GM23248 (cell line): ENCODE measurements at regions not wholly inside any gene's neighbourhood (a gene's known extent, or its start where the extent isn't known, plus 50 kb on each side); places are given as distances from the start of the nearest gene placed in this dataset.

Experiments used
- DNase-seq: peaks from one replicate; pipeline ENCODE4 v3.0.0-alpha.2; 2015
- H2AFZ ChIP-seq: fragments of 200-600 bp; sonication (generic); 2 replicates; pipeline ENCODE4 v1.6.1; 2016; ENCODE audit warnings: antibody characterized with exemption
- H3F3A ChIP-seq: fragments of 200-600 bp; sonication (generic); 2 replicates; pipeline ENCODE4 v1.6.1; 2016; ENCODE audit warnings: mild to moderate bottlenecking, antibody characterized with exemption, mixed run types; ENCODE audit not compliant: insufficient read depth
- H3K27ac ChIP-seq: fragments of 200-600 bp; sonication (generic); 2 replicates; pipeline ENCODE4 v1.5.1; 2016; ENCODE audit warnings: mild to moderate bottlenecking
- H3K27me3 ChIP-seq: fragments of 200-600 bp; sonication (generic); replicated peaks from 2 replicates; pipeline ENCODE4 v1.6.1; 2016; ENCODE audit warnings: mild to moderate bottlenecking; ENCODE audit not compliant: insufficient read depth
- H3K36me3 ChIP-seq: fragments of 200-600 bp; sonication (generic); 2 replicates; pipeline ENCODE4 v1.6.1; 2016; ENCODE audit warnings: low read depth, mild to moderate bottlenecking
- H3K4me1 ChIP-seq: fragments of 200-600 bp; sonication (generic); 2 replicates; pipeline ENCODE4 v1.6.1; 2016; ENCODE audit warnings: mild to moderate bottlenecking; ENCODE audit not compliant: insufficient read depth
- H3K4me2 ChIP-seq: fragments of 200-600 bp; sonication (generic); one replicate; pipeline ENCODE4 v1.6.1; 2016; ENCODE audit warnings: mild to moderate bottlenecking; ENCODE audit not compliant: unreplicated experiment
- H3K4me3 ChIP-seq: fragments of 200-600 bp; sonication (generic); 2 replicates; pipeline ENCODE4 v1.5.1; 2016; ENCODE audit warnings: mild to moderate bottlenecking
- H3K79me2 ChIP-seq: fragments of 200-600 bp; sonication (generic); 2 replicates; pipeline ENCODE4 v1.6.1; 2016; ENCODE audit warnings: mild to moderate bottlenecking; ENCODE audit not compliant: insufficient read depth
- H3K9ac ChIP-seq: fragments of 200-600 bp; sonication (generic); 2 replicates; pipeline ENCODE4 v1.6.1; 2016; ENCODE audit warnings: mild to moderate bottlenecking
- H3K9me2 ChIP-seq: fragments of 200-600 bp; sonication (generic); 2 replicates; pipeline ENCODE4 v1.6.1; 2016; ENCODE audit warnings: mixed run types, mild to moderate bottlenecking, moderate library complexity; ENCODE audit not compliant: insufficient read depth
- H3K9me3 ChIP-seq: fragments of 200-600 bp; sonication (generic); one replicate; pipeline ENCODE4 v1.6.1; 2017; ENCODE audit warnings: low read depth
- H4K20me1 ChIP-seq: fragments of 200-600 bp; sonication (generic); 2 replicates; pipeline ENCODE4 v1.6.0; 2016; ENCODE audit not compliant: insufficient read depth
- EZH2 ChIP-seq: fragments of 200-600 bp; sonication (generic); IDR thresholded peaks from 2 replicates; pipeline ENCODE4 v1.6.1; 2018; ENCODE audit warnings: antibody characterized with exemption, mild to moderate bottlenecking; ENCODE audit not compliant: insufficient read depth, poor library complexity, severe bottlenecking
- EZH2phosphoT487 ChIP-seq: fragments of 200-600 bp; sonication (generic); IDR thresholded peaks from 2 replicates; pipeline ENCODE4 v1.6.1; 2018; ENCODE audit warnings: antibody characterized with exemption, moderate library complexity, mild to moderate bottlenecking, low read depth; ENCODE audit not compliant: insufficient read depth
- WGBS, 2 experiments: methylation state at CpG; one replicate each; pipeline ENCODE4 v1.1.6; 2015 to 2017; ENCODE audit warnings: low lambda C conversion rate in 2 of 2, low coverage in 1 of 2; ENCODE audit errors: missing lambda C conversion rate in 2 of 2; 5-methylcytosine and 5-hydroxymethylcytosine counted together
- in situ Hi-C: fragments of 300-500 bp; cut with MboI; formaldehyde crosslinking; loops from 2 replicates; pipeline ENCODE4 v1.15.0; 2020

DNA sequence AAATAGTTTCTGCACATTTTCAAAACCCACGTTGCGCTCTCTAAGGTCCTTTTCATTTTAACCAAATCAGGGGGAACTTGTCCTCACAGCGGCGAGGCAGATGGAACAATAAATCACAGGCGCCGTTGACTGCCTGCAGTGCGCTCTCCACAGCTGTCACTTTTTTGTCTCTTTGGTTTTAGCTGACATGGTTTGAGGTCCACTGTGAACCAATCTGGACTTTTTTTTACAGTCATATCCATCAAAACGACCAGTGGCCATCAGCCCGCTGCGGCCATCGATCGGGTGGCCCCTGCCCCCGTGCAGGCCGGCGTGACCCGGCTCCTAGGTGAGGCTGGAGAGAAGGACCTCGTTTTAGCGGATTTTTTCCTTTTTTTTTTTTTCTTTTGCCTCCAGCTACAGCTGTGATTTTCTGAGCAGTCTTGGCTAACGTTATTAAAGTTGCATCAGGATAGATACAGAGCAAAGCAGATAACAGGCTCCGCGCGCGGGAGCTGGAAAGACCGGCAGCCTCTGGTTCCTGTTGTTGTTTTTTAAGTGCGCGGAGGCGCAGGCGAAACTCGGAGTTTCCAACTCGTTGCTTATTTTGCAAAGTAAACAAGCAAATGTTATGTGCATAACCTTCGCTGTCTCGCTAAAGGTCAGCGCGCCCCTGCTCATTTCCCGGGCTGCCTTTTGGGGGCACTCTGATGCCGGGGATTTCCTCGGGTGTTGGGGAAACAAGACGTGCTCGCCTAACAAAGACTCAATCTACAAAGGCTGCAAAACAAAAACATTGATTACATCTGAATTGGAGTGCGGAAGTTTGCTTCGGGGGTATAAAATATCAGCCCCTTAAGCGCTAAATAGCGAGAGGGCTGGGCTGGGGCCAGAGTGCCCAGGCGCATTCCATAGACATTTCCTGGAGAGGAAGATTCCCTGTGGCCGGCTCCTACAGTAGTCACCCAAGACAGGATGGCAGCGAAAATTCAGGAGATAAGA lies 414.8 kb upstream of the MKI67 start:
- no peaks in the 10 kb centered on the region for H3F3A ChIP-seq
- no peaks in the 10 kb centered on the region for H4K20me1 ChIP-seq
- TF ChIP-seq EZH2phosphoT487 (no peak), EZH2 (no peak)
- WGBS, 2 experiments, result 25 to 26% methylated on average over 46 of the region's 46 CpGs
- H3K4me1 ChIP-seq, result no peaks in the 10 kb centered on the region
- no peak overlapping the region for H3K9ac ChIP-seq
- H3K27me3 ChIP-seq, result no peaks in the 10 kb centered on the region
- in situ Hi-C loops, result no loop called here
- H3K4me2 ChIP-seq, result no peak overlapping the region
- no peak for DNase-seq
- no peak overlapping the region for H2AFZ ChIP-seq
- H3K79me2 ChIP-seq, result no peaks in the 10 kb centered on the region
- H3K36me3 ChIP-seq, result no peaks in the 10 kb centered on the region
- no peak overlapping the region for H3K27ac ChIP-seq
- H3K9me3 ChIP-seq, result no peaks in the 10 kb centered on the region
- H3K9me2 ChIP-seq, result no peaks in the 10 kb centered on the region
- no peak overlapping the region for H3K4me3 ChIP-seq

DNA sequence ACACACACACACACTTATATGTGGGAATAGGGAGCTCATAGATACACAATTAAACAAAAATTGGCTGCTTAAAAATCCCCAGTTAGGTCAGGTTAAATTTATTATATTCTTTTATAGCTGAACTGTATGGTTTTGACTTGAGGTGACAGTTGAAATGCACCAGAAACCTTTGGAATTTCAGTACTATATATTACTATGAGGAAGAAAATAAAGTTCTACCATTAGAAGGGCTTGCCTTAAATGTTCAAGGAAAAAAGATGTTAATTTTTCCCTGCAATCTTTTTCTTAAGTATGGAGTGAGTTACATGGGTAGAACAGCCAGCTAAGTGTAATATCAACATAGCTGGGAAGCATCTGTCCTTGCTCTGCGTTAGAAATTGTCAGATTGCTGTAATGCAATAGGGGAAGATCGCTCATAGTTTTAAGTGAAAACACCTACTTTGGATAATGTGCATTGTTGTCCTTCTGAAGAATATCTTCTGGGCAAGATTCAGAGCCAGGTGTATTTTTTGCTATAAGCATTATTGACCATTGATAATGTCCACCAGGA lies 415.8 kb upstream of the MKI67 start:
- Histone ChIP-seq H3K27ac (no peak overlapping the region), H3K79me2 (no peaks in the 10 kb centered on the region), H2AFZ (no peak overlapping the region), H3K4me2 (no peak overlapping the region), H3K36me3 (no peaks in the 10 kb centered on the region), H3K4me1 (no peaks in the 10 kb centered on the region), H3K27me3 (no peaks in the 10 kb centered on the region), H4K20me1 (no peaks in the 10 kb centered on the region), H3K9me3 (no peaks in the 10 kb centered on the region), H3K4me3 (no peak overlapping the region), H3K9ac (no peak overlapping the region), H3F3A (no peaks in the 10 kb centered on the region), H3K9me2 (no peaks in the 10 kb centered on the region)
- no peak for DNase-seq
- WGBS, 2 experiments, result 59 to 62% methylated on average over 2 of the region's 2 CpGs
- TF ChIP-seq EZH2phosphoT487 (no peak), EZH2 (no peak)
- in situ Hi-C loops, result no loop called here

DNA sequence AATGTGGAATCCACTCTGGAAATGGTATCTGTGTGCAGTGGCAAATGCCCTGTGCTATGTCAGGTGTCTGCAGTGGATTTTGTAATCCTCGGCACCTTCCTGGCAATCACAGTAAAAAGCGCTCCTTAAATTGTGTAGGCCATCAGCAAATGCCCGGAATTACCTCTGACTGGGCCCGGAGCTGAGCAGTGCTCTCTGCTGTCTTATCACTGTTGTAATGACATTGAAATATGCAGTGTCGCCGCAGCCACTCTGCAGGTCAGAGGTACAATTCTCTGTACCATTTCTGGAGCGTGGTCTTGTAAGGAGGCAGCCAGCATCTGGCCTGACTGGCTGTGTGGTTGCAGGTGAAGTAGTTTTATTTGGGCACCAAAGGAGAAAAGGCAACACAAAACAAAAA lies 416.4 kb upstream of the MKI67 start:
- Histone ChIP-seq H3F3A (no peaks in the 10 kb centered on the region), H3K4me3 (no peak overlapping the region), H3K4me2 (no peak overlapping the region), H2AFZ (no peak overlapping the region), H4K20me1 (no peaks in the 10 kb centered on the region), H3K36me3 (no peaks in the 10 kb centered on the region), H3K27me3 (no peaks in the 10 kb centered on the region), H3K27ac (no peak overlapping the region), H3K79me2 (no peaks in the 10 kb centered on the region), H3K4me1 (no peaks in the 10 kb centered on the region), H3K9ac (no peak overlapping the region), H3K9me2 (no peaks in the 10 kb centered on the region), H3K9me3 (no peaks in the 10 kb centered on the region)
- in situ Hi-C loops, result no loop called here
- WGBS, 2 experiments, result 48 to 51% methylated on average over 7 of the region's 7 CpGs
- no peak for TF ChIP-seq EZH2
- no peak for TF ChIP-seq EZH2phosphoT487
- DNase-seq, result no peak

DNA sequence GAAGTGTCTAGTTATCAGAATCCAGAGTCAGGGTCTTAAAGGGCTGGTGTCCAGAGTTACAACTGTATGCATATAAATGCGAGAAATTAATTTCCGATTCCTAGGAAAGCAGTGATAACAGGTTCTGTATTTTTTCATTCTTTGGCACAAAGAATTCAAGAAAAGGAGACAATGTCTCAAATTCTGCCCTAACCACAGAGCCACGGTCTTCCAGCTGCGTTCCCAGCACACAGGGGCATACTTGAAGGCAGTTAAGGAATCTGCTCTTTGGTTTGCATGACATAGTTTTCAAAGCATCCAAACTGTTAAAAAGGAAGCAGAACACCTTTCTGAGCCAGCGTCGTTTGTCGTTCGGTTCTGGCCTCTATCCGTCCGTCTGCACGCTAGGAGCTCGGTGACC lies 416.9 kb upstream of the MKI67 start:
- H3K9me3 ChIP-seq, result no peaks in the 10 kb centered on the region
- no peaks in the 10 kb centered on the region for H3K27me3 ChIP-seq
- H3K79me2 ChIP-seq, result no peaks in the 10 kb centered on the region
- no peaks in the 10 kb centered on the region for H3K9me2 ChIP-seq
- no peak overlapping the region for H3K4me3 ChIP-seq
- in situ Hi-C loops, result no loop called here
- no peak for DNase-seq
- H2AFZ ChIP-seq, result no peak overlapping the region
- TF ChIP-seq EZH2, result no peak
- TF ChIP-seq EZH2phosphoT487, result no peak
- no peak overlapping the region for H3K27ac ChIP-seq
- H3K36me3 ChIP-seq, result no peaks in the 10 kb centered on the region
- H3K4me2 ChIP-seq, result no peak overlapping the region
- H3F3A ChIP-seq, result no peaks in the 10 kb centered on the region
- no peaks in the 10 kb centered on the region for H3K4me1 ChIP-seq
- no peak overlapping the region for H3K9ac ChIP-seq
- no peaks in the 10 kb centered on the region for H4K20me1 ChIP-seq
- WGBS, 2 experiments, result 75 to 78% methylated on average over 12 of the region's 12 CpGs
